HG03457 (cell line): ENCODE measurements at regions not wholly inside any gene's neighbourhood (a gene's known extent, or its start where the extent isn't known, plus 50 kb on each side); places are given as distances from the start of the nearest gene placed in this dataset.
"Not testable (repeated sequence)": the region's sequence is repeated elsewhere in the genome, so short reads cannot be mapped to it uniquely, and the experiment has no call there.

Experiments
- ATAC-seq: cut with Tn5 transposase; IDR thresholded peaks from one replicate; pipeline ENCODE4 v1.9.1; 2021; ENCODE audit warnings: moderate number of reproducible peaks; ENCODE audit not compliant: unreplicated experiment

DNA sequence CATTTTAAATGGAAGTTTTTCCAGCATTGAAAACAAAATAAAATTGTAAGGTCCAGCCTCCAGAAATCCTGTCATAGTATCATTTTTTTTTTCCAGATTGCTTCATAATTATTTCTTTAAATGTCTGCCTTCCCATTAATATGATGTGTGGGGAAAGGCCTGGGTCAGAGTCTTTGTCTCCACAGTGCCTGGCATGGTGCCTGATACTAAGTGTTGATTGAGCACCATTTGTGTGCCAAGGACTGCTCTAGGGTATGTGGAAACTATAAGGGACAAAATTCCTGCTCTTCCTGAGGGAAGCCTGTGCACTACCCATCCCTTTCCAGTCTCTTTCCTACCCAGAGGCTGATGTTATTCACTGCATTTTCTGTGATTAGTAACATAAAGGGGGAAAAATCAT is 53.1 kb upstream of the BEND4 start:
- no peak for ATAC-seq

DNA sequence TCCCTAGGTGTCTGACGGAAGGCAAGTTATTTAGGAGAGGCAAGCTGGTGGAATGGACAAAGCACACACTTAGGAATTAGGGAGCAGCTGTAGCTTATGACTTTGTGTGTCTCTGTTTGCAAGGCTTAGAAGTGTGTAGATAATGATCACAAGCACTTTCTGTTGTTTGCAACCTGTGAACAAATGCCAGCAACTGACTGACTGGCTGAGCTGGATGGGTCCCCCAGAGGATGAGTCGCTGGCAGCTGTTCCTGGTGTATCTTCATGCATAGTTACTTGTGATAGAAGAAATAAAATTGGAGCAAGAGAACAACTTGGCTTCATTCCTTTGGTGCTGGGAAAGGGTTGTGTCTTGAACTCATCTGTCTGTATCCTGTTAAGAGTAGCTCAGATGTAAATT is 64.2 kb upstream of the BEND4 start:
- ATAC-seq = no peak

DNA sequence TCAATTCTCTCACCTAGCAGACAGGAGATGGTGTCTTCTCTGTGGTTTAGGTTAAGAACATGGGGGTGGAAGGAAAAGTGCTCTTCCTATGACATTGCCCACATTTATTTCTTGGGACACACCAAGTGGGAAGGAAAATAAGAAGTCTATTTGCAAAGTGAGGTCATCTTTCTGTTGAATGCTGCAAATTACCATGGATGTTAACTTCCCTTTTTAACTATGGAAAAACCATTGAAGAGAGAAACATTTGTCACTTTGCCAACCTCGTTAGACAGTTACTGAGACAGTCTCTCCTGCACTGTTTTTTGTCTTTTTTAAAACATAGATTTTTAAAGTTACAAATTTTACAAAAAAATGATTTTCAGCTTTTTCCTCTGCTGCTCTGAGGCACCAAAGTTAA is 72.8 kb upstream of the BEND4 start:
- ATAC-seq = no peak

DNA sequence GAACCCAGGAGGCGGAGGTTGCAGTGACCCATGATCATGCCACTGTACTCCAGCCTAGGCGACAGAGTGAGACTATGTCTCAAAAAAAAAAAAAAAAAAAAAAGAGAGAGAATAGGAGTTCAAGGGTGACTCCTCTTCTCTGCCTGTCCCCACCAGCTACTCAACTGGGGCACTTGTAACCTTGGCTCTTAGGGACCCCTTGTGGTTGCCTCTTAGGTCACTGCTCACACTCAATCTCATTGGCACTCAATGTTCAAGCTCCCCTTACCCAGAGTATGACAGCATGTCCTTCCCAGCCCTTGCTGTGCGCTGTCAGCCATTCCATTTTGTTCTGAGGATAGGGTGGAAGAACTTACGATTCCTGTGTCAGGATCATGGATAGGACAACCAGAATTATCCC is 82.4 kb upstream of the BEND4 start:
- no peak for ATAC-seq

DNA sequence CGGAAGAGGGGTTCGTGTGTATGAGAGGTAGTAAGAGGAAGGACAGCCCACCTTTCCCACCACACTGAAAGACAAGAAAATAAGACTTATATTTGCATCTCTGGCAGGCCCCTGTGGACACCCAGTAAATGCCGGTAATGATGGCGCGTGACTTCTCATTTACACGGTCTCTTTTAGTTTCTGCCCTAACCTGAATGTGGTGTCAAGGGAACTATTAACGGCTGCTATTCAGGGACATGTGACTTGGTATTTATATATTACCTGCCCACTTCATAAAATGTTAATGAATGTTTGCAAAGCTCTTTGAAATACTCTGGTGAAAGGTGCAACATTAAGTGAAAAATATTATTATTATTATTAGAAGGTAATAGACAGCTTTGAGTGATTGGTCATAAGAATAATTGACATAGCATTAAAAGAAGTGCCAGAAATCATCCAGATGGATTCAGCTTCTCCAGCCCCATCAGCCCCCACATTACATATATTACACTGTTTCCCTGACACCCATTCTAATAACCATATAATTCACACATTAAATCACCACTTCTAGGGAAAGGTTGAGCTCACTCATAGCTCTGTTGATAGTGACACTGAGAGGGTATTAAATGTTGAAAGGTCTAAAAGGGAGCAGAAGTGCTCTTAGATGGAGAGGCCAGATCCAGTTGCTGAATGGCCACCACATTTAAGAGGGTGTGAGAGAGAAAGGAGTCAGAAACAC is 83.0 kb upstream of the BEND4 start:
- no peak for ATAC-seq

DNA sequence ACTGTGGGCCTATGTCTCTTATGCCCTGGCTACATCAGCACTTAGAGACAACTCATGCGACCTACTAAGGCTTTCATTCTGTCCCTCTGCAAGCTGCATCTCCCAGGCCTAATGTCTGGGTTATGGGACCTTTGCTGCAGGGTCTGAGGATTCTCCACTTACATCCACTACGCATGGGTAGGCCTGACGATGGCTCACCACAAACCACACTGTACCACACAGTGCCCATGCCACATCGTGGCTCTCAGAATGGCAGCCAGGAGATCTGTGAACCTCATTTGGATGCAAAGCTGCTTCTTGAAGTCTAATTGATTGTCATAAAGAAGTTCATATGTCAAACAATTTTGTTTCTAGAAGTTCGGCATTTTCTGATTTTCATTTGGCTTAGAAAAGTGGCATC is 84.6 kb upstream of the BEND4 start:
- ATAC-seq = no peak

DNA sequence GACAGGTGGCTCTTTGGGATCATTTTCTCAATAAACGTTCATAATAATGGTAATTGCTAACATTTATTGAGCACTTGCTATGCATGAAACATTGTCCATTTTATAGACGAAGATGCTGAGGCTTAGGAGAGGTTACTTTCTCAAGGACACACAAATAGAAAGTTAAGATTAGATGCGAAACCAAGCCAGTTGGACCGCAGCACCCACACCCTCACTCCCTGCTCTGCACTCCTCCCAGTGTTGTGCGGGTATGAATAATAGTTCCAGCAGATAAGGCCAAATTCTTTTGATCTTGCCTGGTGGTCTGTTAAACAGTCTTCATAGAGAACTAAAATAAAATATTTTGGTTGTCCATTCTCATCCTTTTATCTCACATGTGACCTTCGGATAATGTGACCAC is 85.0 kb upstream of the BEND4 start:
- no peak for ATAC-seq

DNA sequence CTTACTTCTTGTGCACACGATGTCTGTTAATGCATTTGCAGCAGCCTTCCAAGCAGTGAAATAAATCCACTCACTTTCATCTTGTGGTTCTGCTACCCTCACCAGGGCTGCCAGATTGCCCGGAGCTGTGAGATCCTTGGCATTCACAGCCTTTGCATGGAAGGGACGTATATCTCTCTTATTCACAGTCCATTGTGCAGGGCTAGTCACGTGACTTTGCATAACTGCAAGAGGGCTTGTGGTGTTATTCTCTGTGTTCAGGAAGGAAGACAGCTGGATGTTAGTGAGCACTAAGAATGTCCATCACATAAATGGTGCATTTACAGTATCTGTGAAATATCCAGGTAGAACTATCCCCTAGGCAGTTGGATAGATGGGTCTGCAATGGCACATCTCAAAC is 96.5 kb upstream of the BEND4 start:
- no peak for ATAC-seq

DNA sequence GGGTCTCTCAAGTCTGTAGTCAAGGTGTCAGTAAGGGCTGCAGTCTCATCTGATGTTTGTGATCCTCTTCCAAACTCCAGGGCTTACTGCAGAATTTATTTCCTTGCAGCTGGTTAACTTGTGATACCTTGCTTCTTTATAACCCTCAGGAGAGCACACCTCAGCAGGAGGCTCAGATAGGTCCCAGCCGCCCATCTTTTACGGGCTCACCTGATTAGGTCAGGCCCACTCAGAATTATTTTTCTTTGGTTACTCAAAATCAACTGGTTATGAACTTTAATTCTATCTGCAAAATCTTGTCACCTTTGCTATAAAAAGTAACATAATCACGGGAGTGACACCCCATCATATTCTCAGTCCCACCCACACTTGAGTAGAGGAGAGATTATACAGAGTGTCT is 99.9 kb upstream of the BEND4 start:
- ATAC-seq = no peak

DNA sequence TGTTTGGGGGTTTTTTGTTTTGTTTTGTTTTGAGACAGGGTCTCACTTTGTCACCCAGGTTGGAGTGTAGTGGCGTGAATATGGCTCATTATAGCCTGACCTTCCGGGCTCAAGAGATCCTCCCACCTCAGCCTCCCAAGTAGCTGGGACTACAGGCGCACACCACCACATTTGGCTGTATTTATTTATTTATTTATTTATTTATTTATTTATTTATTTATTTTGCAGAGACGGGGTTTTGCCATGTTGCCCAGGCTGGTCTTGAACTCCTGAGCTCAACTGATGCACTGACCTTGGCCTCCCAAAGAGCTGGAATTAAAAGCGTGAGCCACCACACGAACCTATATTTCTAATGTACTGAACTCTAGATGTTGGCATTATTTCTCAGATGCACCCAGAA is 105.2 kb upstream of the BEND4 start:
- ATAC-seq = not testable (repeated sequence)

DNA sequence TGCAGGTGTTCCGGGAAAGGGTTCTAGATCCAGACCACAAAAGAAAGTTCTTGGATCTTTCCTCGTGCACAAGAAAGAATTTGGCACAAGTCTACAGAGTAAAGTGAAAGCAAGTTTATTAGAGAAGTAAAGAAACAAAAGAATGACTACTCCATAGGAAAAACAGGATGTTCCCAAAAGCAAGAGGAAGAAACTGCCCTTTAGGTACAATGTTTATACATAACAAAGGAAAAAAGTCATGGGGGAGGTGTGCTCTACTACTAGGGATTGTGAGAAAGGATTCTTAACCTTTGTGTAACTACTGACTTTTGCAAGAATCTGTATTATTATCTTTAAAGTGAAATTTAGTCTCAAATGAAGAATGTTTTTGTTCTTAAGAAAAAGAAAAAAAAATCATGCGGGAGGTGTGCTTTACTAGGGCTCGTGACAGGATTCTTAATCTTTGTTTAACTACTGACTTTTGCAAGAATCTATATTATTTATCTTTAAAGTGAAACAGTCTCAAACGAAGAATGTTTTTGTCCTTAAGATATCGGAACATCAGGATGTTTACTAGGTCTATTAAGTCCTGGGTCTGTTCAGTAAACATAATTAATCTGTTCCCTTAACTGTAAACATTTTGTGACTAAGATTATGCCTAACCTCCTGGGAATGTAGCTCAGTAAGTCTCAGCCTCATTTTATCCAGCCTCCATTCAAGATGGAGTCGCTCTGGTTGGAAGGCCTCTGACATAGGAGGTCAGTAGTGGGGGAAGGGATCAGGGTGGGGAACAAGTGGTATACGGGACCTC is 110.4 kb upstream of the BEND4 start:
- ATAC-seq = no peak

DNA sequence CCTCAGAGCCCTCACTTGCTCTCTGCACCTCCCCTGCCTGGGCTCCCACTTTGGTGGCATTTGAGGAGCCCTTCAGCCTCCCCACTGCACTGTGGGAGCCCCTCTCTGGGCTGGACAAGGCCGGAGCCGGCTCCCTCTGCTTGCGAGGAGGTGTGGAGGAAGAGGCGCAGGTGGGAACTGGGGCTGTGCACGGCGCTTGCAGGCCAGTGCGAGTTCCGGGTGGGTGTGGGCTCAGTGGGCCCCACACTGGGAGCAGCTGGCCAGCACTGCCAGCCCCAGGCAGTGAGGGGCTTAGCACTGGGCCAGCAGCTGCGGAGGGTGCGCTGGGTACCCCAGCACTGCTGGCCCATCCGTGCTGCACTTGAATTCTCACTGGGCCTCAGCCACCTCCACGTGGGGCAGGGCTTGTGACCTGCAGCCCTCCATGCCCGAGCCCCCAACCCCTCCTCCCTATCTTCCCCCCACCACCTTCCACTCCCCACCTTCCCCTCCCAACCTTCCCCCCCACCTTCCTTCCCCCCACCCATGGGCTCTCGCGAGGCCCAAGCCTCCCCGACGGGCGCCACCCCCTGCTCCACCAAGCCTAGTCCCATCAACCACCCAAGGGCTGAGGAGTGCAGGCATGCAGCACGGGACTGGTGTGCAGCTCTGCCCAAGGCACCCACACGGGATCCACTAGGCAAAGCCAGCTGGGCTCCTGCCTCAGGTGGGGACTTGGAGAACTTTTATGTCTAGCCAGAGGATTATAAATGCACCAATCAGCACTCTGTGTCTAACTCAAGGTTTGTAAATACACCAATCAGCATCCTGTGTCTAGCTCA is 113.5 kb upstream of the BEND4 start:
- ATAC-seq = no peak

DNA sequence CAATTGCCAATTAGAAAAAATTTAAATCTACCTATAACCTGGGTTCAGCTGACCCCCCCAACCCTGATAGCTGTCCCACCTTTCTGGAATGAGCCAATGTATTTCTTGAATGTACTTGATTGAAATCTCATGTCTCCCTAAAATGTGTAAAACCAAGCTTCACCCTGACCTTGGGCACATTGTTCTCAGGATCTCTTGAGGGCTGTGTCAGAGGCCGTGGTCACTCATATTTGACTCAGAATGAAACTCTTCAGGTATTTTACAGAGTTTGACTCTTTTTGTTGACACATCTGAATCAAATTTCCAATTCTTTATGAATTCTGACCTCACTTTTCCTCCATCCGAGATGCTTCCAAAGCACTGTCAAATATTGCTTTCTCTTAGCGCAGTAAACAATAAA is 115.3 kb upstream of the BEND4 start:
- no peak for ATAC-seq

DNA sequence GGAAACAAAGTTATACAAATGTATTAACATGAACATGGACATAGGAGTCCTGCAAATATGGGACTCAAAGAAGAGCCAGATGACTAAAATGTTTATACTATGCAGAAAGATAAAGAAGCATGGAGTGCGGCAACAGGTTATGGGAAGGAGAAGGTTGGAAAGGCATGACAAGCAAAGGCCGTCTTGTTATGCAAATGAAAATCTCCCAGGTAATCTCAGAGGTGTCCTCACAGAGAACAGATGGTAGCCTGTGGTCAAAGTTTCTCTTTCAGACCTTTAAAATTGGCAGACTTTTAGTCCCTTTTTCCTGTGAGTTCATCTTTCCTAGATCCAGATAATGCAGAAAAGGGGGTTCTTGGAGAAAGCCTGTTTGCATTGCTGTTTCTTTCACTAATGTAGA is 116.4 kb upstream of the BEND4 start:
- ATAC-seq = no peak

DNA sequence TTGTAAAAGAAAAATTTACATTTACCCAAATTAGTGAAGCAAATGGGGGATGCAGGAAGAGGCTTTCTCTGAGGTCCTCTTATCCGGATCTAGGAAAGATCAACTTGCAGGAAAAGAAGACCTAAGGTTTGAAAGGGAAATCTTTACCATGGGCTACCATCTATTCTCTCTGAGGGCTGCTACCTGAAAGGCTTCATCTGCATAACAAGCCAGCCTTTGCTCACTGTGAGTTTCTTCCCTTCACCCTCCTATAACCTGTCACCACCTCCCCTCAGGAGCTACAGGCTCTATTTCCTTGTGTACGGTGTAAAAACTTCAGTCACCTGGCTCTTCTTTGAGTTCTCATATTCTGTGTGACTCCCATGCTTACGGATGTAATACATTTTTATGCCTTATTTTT is 118.6 kb upstream of the BEND4 start:
- no peak for ATAC-seq

DNA sequence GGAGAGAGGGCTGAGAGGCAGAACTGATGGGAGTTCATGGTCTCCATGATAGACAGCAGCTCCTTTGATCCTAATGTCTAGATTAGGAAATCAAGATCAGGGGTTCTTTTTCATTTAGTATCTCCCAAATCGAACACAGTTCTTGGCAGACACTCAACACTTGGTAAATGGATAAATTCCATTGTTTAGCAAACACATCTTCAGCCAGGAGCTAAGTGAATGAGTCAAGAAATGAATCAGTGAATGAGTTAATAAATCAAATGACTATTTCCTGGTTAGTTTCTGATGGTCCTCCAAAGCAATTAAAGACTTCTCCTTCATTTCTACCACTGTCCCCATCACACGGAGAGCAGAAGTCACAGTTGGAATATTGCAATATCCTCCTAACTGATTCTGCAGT is 120.0 kb upstream of the SHISA3 start:
- ATAC-seq = no peak

DNA sequence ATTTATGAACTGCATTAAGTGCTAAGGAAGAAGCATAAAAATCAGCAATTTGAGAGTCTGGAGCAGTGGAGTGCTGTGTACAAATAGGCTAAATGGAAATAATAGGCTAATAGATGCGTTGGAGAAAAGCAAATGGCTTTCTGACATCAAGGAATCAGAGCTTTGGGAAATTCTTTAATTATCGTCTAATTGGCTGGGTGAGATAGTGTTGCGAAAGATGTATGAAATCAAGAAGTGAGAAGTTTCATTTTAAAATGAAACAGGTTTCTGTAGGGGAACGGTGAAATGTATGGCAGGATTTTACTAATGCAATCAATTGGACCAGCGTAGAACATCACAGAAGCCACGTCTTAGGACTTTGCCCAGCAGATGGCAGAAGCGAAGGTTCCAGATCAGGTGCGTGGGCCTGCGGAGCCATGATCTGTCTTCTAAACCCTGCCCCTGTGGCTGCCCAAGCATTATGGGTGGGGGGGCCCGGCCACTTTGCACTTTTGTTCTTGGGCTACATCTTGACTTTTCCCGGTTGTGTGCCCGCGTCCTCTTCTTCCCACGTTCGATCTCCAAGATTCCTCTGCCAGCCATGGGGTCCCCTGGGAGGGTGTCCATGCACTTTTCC is 118.5 kb upstream of the SHISA3 start:
- no peak for ATAC-seq

DNA sequence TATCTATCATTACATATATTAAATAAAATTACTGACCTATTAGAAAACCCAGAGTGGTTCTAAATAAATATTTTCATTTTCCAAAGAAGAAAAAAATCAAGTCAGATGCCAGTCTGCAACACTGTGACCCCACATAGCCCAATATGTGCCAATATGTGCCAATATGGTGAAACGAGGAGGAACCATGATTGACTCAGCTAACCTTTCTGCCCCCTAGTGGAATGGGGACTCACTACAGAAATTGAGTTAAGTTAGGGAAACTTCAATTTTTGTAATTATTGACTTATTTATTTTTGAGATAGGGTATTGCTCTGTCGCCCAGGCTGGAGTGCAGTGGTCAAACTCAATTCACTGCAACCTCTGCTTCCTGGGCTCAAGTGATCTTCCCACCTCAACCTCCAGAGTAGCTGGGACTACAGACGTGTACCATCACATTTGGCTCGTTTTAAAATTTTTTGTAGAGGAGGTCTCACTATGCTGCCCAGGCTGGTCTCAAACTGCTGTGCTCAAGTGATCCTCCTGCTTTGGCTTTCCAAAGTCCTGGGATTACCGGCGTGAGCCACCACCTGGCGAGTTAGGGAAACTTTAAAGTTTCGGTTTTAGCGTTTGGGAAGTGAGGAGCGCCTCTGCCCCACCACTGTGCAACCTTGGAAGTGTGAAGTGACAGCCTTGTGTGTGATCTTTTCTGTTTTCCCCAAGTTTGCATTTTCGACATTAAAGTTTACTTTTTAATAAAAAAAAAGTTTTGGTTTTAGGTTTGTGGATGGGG is 116.8 kb upstream of the SHISA3 start:
- ATAC-seq = no peak

DNA sequence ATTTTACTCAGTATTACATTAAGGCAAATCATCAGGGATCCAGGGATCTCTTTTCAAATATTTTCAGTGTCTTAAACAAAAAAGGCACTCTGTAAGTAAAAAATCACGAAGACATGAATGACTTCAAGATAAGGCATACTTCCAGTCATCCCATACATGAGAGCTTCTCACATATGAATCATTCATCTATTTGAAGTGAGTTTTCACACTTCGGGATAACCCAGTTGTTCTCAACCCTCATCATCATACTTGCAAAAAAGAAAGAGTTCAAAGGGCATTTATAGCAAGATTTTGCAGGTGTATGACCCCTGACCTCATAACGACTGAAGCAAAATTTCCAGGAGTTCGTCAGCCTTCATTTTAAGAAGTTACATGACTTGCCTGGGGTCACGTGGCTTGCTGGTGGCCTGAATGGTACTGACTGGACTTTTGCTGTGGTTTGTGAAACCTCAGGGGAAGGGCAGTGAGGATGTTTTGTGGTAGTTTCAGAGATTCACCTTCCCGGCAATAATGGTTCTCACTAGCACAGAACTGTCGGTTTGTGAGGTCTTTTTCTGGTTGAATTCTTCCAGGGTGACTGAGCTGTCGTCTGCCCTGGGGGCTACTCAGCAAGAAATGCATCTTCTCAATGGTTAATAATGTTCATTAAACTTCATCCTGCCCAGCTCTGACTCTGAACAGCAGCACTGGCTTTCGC is 115.8 kb upstream of the SHISA3 start:
- peak; percentile 70 for ATAC-seq
